ENCODE measurements at regions not wholly inside any gene's neighbourhood (a gene's known extent, or its start where the extent isn't known, plus 50 kb on each side); places are given as distances from the start of the nearest gene placed in this dataset.
A peak's percentile ranks its signal among the peaks of the same experiment; 100 is the strongest.

- no peak for TF ChIP-seq CTCF (IDR thresholded peaks at IDR 0.05; ENCODE audit: low read depth, low read length)
- H3K36me3 ChIP-seq: no peaks in the 10 kb centered on the region
- H3K27ac ChIP-seq: no peak overlapping the region
- H3K27me3 ChIP-seq: no peaks in the 10 kb centered on the region
- DNase-seq (ENCODE audit: low read depth in 1 of 2, low spot score in 1 of 2): no peak
- no peaks in the 10 kb centered on the region for H3K9me3 ChIP-seq (ENCODE audit: low read depth)
- no peak overlapping the region for H3K4me3 ChIP-seq
- H3K4me1 ChIP-seq (ENCODE audit: low read depth): no peaks in the 10 kb centered on the region
These were observed 198.7 kb upstream of the IVNS1ABP start for GRCh38 chr1:185515696-185516095.

GRCh38 chr1:185514311-185514710 is 197.3 kb upstream of the IVNS1ABP start:
- TF ChIP-seq CTCF (IDR thresholded peaks at IDR 0.05; ENCODE audit: low read depth, low read length): no peak
- H3K9me3 ChIP-seq (ENCODE audit: low read depth): no peaks in the 10 kb centered on the region
- no peaks in the 10 kb centered on the region for H3K27me3 ChIP-seq
- no peak overlapping the region for H3K4me3 ChIP-seq
- no peaks in the 10 kb centered on the region for H3K36me3 ChIP-seq
- H3K27ac ChIP-seq: no peak overlapping the region
- H3K4me1 ChIP-seq (ENCODE audit: low read depth): no peaks in the 10 kb centered on the region
- DNase-seq (ENCODE audit: low read depth in 1 of 2, low spot score in 1 of 2): no peak

- DNase-seq (ENCODE audit: low read depth in 1 of 2, low spot score in 1 of 2): no peak
- Histone ChIP-seq H3K4me3 (no peak overlapping the region), H3K27me3 (no peaks in the 10 kb centered on the region), H3K27ac (no peak overlapping the region), H3K4me1 (ENCODE audit: low read depth) (no peaks in the 10 kb centered on the region), H3K36me3 (no peaks in the 10 kb centered on the region), H3K9me3 (ENCODE audit: low read depth) (no peaks in the 10 kb centered on the region)
- no peak for TF ChIP-seq CTCF (IDR thresholded peaks at IDR 0.05; ENCODE audit: low read depth, low read length)
These were observed 195.4 kb upstream of the IVNS1ABP start for GRCh38 chr1:185512442-185512841.

GRCh38 chr1:185501099-185501498 is 184.1 kb upstream of the IVNS1ABP start:
- Histone ChIP-seq H3K27ac (no peak overlapping the region), H3K9me3 (ENCODE audit: low read depth) (no peaks in the 10 kb centered on the region)
- no peak for TF ChIP-seq CTCF (IDR thresholded peaks at IDR 0.05; ENCODE audit: low read depth, low read length)

GRCh38 chr1:185500001-185500626 is 183.1 kb upstream of the IVNS1ABP start:
- Histone ChIP-seq H3K4me3 (no peak overlapping the region), H3K36me3 (no peaks in the 10 kb centered on the region), H3K9me3 (ENCODE audit: low read depth) (no peaks in the 10 kb centered on the region), H3K27ac (no peak overlapping the region), H3K4me1 (ENCODE audit: low read depth) (no peaks in the 10 kb centered on the region), H3K27me3 (no peaks in the 10 kb centered on the region)
- no peak for TF ChIP-seq CTCF (IDR thresholded peaks at IDR 0.05; ENCODE audit: low read depth, low read length)
- DNase-seq (ENCODE audit: low read depth in 1 of 2, low spot score in 1 of 2): peak in 1 of 2 donors; percentile 73

More at GRCh38 chr1:185501099-185501498, 184.1 kb upstream of the IVNS1ABP start:
- Histone ChIP-seq H3K4me1 (ENCODE audit: low read depth) (no peaks in the 10 kb centered on the region), H3K27me3 (no peaks in the 10 kb centered on the region), H3K36me3 (no peaks in the 10 kb centered on the region), H3K4me3 (no peak overlapping the region)
- no peak for DNase-seq (ENCODE audit: low read depth in 1 of 2, low spot score in 1 of 2)
